NCI-H748 treated with DMSO at 0.1 percent for 48 hours (cell line): ENCODE measurements at regions not wholly inside any gene's neighbourhood (a gene's known extent, or its start where the extent isn't known, plus 50 kb on each side); places are given as distances from the start of the nearest gene placed in this dataset.
"Not testable (repeated sequence)": the region's sequence is repeated elsewhere in the genome, so short reads cannot be mapped to it uniquely, and the experiment has no call there.

Source experiments
- DNase-seq: peaks from one replicate; lab custom pipeline; 2025; lab: John Stamatoyannopoulos, UW

- DNase-seq: no peak
Observed at GRCh38 chr2:122799391-122799790, 1043.9 kb downstream of the TSN start.

- no peak for DNase-seq
Observed at GRCh38 chr2:122800781-122801180, 1045.3 kb downstream of the TSN start.

GRCh38 chr2:122804494-122804893 is 1049.0 kb downstream of the TSN start:
- no peak for DNase-seq

GRCh38 chr2:122805346-122805745 is 1049.9 kb downstream of the TSN start:
- no peak for DNase-seq

GRCh38 chr2:122808286-122808969 is 1053.0 kb downstream of the TSN start:
- no peak for DNase-seq

- not testable (repeated sequence) for DNase-seq
Observed at GRCh38 chr2:122812214-122812613, 1056.8 kb downstream of the TSN start.

GRCh38 chr2:122815120-122815519 is 1059.7 kb downstream of the TSN start:
- no peak for DNase-seq

- DNase-seq: no peak
Observed at GRCh38 chr2:122816803-122817202, 1061.4 kb downstream of the TSN start.

GRCh38 chr2:122822319-122822718 is 1066.9 kb downstream of the TSN start:
- DNase-seq: no peak

GRCh38 chr2:122830157-122830556 is 1074.7 kb downstream of the TSN start:
- DNase-seq: no peak

GRCh38 chr2:122831649-122832048 is 1076.2 kb downstream of the TSN start:
- DNase-seq: no peak

- DNase-seq: no peak
Observed at GRCh38 chr2:122843503-122843902, 1088.1 kb downstream of the TSN start.

GRCh38 chr2:122851161-122851560 is 1095.7 kb downstream of the TSN start:
- no peak for DNase-seq

- DNase-seq: no peak
Observed at GRCh38 chr2:122851972-122852531, 1096.6 kb downstream of the TSN start.

GRCh38 chr2:122856696-122857095 is 1101.2 kb downstream of the TSN start:
- DNase-seq: peak; percentile 38

GRCh38 chr2:122858075-122858702 is 1102.7 kb downstream of the TSN start:
- DNase-seq: no peak

- no peak for DNase-seq
Observed at GRCh38 chr2:122858813-122859212, 1103.4 kb downstream of the TSN start.

- no peak for DNase-seq
Observed at GRCh38 chr2:122859260-122859659, 1103.8 kb downstream of the TSN start.

- DNase-seq: no peak
Observed at GRCh38 chr2:122863532-122863931, 1108.1 kb downstream of the TSN start.

- peak; percentile 23 for DNase-seq
Observed at GRCh38 chr2:122864728-122865127, 1109.3 kb downstream of the TSN start.

- DNase-seq: no peak
Observed at GRCh38 chr2:122866095-122866494, 1110.6 kb downstream of the TSN start.

GRCh38 chr2:122867941-122868340 is 1112.5 kb downstream of the TSN start:
- no peak for DNase-seq

GRCh38 chr2:122868646-122869275 is 1113.3 kb downstream of the TSN start:
- DNase-seq: no peak
